K562 (cell line): ENCODE measurements at regions not wholly inside any gene's neighbourhood (a gene's known extent, or its start where the extent isn't known, plus 50 kb on each side); places are given as distances from the start of the nearest gene placed in this dataset.

Source experiments
- ATF1 ChIP-seq, 2 experiments: fragments of 450-650 bp in 1 of 2; IDR thresholded peaks; 2 replicates each; pipeline ENCODE4 v1.6.1; 2016; ENCODE audit warnings: missing compliant biosample characterization in 1 of 2, missing genetic modification characterization in 1 of 2
- BACH1 ChIP-seq: fragments of 200-800 bp; sonication (Bioruptor generic); IDR thresholded peaks from 2 replicates; pipeline ENCODE4 v1.6.1; 2016; ENCODE audit warnings: missing genetic modification characterization, missing compliant biosample characterization
- CTBP1 ChIP-seq: fragments of 450-650 bp; IDR thresholded peaks from 2 replicates; pipeline ENCODE4 v1.6.1; 2016; ENCODE audit warnings: borderline replicate concordance
- KHSRP ChIP-seq: fragments of 450-650 bp; IDR thresholded peaks from 2 replicates; pipeline ENCODE4 v1.6.1; 2017
- TF ChIP-seq, protein P1 (sequence below): sonication (generic); formaldehyde crosslinking; IDR thresholded peaks from 2 replicates; pipeline ENCODE4 v1.8.0; 2023; ENCODE audit warnings: mild to moderate bottlenecking, missing genetic modification reagents
- TF ChIP-seq, protein P2 (sequence below): fragments of 250-450 bp; sonication (Bioruptor Pico); IDR thresholded peaks from 2 replicates; pipeline ENCODE4 v1.5.0; 2021

DNA sequence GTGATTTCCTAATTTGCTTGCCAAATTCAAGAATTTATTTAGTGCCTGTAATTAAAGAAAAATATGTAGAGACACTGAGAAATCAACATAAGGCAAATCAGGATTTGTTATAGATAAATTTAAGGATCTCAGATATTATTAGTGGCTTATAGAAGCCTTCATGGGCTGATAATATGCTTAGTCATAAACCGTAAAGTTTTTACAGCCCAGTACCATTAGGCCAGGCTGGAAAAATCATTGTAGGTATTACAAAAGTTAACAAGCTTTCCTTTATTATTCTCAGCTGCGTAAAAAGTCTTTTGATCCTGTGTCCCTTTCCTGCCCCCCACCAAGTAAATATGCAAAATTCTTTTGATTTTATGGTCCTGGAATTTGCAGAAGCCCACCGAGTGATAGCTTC, 58.2 kb downstream of the SLITRK6 start (continued):
- TF ChIP-seq, protein P1, sequence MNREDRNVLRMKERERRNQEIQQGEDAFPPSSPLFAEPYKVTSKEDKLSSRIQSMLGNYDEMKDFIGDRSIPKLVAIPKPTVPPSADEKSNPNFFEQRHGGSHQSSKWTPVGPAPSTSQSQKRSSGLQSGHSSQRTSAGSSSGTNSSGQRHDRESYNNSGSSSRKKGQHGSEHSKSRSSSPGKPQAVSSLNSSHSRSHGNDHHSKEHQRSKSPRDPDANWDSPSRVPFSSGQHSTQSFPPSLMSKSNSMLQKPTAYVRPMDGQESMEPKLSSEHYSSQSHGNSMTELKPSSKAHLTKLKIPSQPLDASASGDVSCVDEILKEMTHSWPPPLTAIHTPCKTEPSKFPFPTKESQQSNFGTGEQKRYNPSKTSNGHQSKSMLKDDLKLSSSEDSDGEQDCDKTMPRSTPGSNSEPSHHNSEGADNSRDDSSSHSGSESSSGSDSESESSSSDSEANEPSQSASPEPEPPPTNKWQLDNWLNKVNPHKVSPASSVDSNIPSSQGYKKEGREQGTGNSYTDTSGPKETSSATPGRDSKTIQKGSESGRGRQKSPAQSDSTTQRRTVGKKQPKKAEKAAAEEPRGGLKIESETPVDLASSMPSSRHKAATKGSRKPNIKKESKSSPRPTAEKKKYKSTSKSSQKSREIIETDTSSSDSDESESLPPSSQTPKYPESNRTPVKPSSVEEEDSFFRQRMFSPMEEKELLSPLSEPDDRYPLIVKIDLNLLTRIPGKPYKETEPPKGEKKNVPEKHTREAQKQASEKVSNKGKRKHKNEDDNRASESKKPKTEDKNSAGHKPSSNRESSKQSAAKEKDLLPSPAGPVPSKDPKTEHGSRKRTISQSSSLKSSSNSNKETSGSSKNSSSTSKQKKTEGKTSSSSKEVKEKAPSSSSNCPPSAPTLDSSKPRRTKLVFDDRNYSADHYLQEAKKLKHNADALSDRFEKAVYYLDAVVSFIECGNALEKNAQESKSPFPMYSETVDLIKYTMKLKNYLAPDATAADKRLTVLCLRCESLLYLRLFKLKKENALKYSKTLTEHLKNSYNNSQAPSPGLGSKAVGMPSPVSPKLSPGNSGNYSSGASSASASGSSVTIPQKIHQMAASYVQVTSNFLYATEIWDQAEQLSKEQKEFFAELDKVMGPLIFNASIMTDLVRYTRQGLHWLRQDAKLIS (CRISPR knock-in tag), result no peak
- TF ChIP-seq KHSRP (no peak), BACH1 (tag) (no peak), CTBP1 (no peak), ATF1 (CRISPR knock-in tag; IDR thresholded peaks at IDR 0.05) (no peak), ATF1 (tag; IDR thresholded peaks at IDR 0.05) (no peak)
- TF ChIP-seq, protein P2, sequence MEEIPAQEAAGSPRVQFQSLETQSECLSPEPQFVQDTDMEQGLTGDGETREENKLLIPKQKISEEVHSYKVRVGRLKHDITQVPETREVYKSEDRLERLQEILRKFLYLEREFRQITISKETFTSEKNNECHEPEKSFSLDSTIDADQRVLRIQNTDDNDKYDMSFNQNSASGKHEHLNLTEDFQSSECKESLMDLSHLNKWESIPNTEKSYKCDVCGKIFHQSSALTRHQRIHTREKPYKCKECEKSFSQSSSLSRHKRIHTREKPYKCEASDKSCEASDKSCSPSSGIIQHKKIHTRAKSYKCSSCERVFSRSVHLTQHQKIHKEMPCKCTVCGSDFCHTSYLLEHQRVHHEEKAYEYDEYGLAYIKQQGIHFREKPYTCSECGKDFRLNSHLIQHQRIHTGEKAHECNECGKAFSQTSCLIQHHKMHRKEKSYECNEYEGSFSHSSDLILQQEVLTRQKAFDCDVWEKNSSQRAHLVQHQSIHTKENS (CRISPR knock-in tag), result no peak
